ENCODE measurements at regions not wholly inside any gene's neighbourhood (a gene's known extent, or its start where the extent isn't known, plus 50 kb on each side); places are given as distances from the start of the nearest gene placed in this dataset.

- no peak for DNase-seq
Measured at GRCh38 chrX:6904156-6904555, 243.4 kb upstream of the STS start.

GRCh38 chrX:6898371-6898770 lies 249.1 kb upstream of the STS start:
- DNase-seq = no peak

GRCh38 chrX:6891404-6891803 lies 256.1 kb upstream of the STS start:
- DNase-seq = no peak

GRCh38 chrX:6890544-6891261 lies 256.8 kb upstream of the STS start:
- no peak for DNase-seq

- no peak for DNase-seq
Measured at GRCh38 chrX:6885909-6886308, 261.6 kb upstream of the STS start.

- DNase-seq = no peak
Measured at GRCh38 chrX:6885396-6885795, 262.1 kb upstream of the STS start.

GRCh38 chrX:6861456-6861855 lies 286.1 kb upstream of the STS start:
- no peak for DNase-seq

GRCh38 chrX:6857749-6858148 lies 289.8 kb upstream of the STS start:
- DNase-seq = no peak

- DNase-seq = no peak
Measured at GRCh38 chrX:6856471-6856870, 291.0 kb upstream of the STS start.

GRCh38 chrX:6852869-6853268 lies 294.6 kb upstream of the STS start:
- DNase-seq = no peak

- no peak for DNase-seq
Measured at GRCh38 chrX:6852121-6852520, 295.4 kb upstream of the STS start.

- DNase-seq = no peak
Measured at GRCh38 chrX:6851140-6851539, 296.4 kb upstream of the STS start.

- no peak for DNase-seq
Measured at GRCh38 chrX:6849716-6850414, 297.6 kb upstream of the STS start.

- DNase-seq = no peak
Measured at GRCh38 chrX:6832619-6833018, 297.7 kb upstream of the VCX3A start.

- no peak for DNase-seq
Measured at GRCh38 chrX:6826856-6827255, 291.9 kb upstream of the VCX3A start.

GRCh38 chrX:6821730-6822129 lies 286.8 kb upstream of the VCX3A start:
- peak; percentile 14 for DNase-seq

- no peak for DNase-seq
Measured at GRCh38 chrX:6813836-6814370, 279.0 kb upstream of the VCX3A start.

- no peak for DNase-seq
Measured at GRCh38 chrX:6812087-6812486, 277.2 kb upstream of the VCX3A start.

GRCh38 chrX:6810776-6811175 lies 275.9 kb upstream of the VCX3A start:
- DNase-seq = no peak

GRCh38 chrX:6803607-6804006 lies 268.7 kb upstream of the VCX3A start:
- no peak for DNase-seq

- DNase-seq = no peak
Measured at GRCh38 chrX:6793000-6793399, 258.1 kb upstream of the VCX3A start.

- DNase-seq = no peak
Measured at GRCh38 chrX:6783912-6784311, 249.0 kb upstream of the VCX3A start.

GRCh38 chrX:6782831-6783230 lies 247.9 kb upstream of the VCX3A start:
- no peak for DNase-seq
